Loucy (cell line): ENCODE measurements at regions not wholly inside any gene's neighbourhood (a gene's known extent, or its start where the extent isn't known, plus 50 kb on each side); places are given as distances from the start of the nearest gene placed in this dataset.
"Not testable (repeated sequence)": the region's sequence is repeated elsewhere in the genome, so short reads cannot be mapped to it uniquely, and the experiment has no call there.

ENCODE experiments used
- H2AFZ ChIP-seq: fragments of 200-600 bp; sonication (generic); 2 replicates; pipeline ENCODE4 v1.6.0; 2016; ENCODE audit warnings: antibody characterized with exemption, mild to moderate bottlenecking, low read length, moderate library complexity
- H3F3A ChIP-seq: fragments of 200-600 bp; 2 replicates; pipeline ENCODE4 v1.6.0; 2016; ENCODE audit warnings: antibody characterized with exemption, low read depth, mild to moderate bottlenecking
- H3K27me3 ChIP-seq: fragments of 200-600 bp; sonication (generic); 2 replicates; pipeline ENCODE4 v1.6.1; 2014; ENCODE audit warnings: low read length, mild to moderate bottlenecking; ENCODE audit not compliant: insufficient read depth, poor library complexity, severe bottlenecking
- H3K36me3 ChIP-seq: fragments of 200-600 bp; sonication (generic); 2 replicates; pipeline ENCODE4 v1.6.1; 2016; ENCODE audit warnings: low read length; ENCODE audit not compliant: insufficient read depth
- H3K4me1 ChIP-seq: fragments of 200-600 bp; sonication (generic); 2 replicates; pipeline ENCODE4 v1.5.1; 2014; ENCODE audit warnings: low read length, mild to moderate bottlenecking; ENCODE audit not compliant: insufficient read depth, poor library complexity, severe bottlenecking
- H3K4me2 ChIP-seq: fragments of 200-600 bp; sonication (generic); 2 replicates; pipeline ENCODE4 v1.6.0; 2014; ENCODE audit warnings: antibody characterized with exemption, low read length, low read depth, mild to moderate bottlenecking; ENCODE audit not compliant: poor library complexity, severe bottlenecking
- H3K4me3 ChIP-seq: fragments of 200-600 bp; sonication (generic); 2 replicates; pipeline ENCODE4 v1.5.1; 2014; ENCODE audit warnings: low read length, mild to moderate bottlenecking, mixed read lengths; ENCODE audit not compliant: poor library complexity, severe bottlenecking
- H3K79me2 ChIP-seq: fragments of 200-600 bp; sonication (generic); 2 replicates; pipeline ENCODE4 v1.6.1; 2014; ENCODE audit warnings: low read length; ENCODE audit not compliant: insufficient read depth
- H3K9ac ChIP-seq: fragments of 200-600 bp; sonication (generic); 2 replicates; pipeline ENCODE4 v1.6.0; 2014; ENCODE audit warnings: mild to moderate bottlenecking, low read depth, low read length, moderate library complexity; ENCODE audit not compliant: poor library complexity, severe bottlenecking
- H3K9me2 ChIP-seq: fragments of 200-600 bp; sonication (generic); replicated peaks from 2 replicates; pipeline ENCODE4 v1.6.1; 2016; ENCODE audit warnings: low read depth, low read length, mixed read lengths
- H3K9me3 ChIP-seq: fragments of 200-600 bp; sonication (generic); 2 replicates; pipeline ENCODE4 v1.6.1; 2014; ENCODE audit warnings: mild to moderate bottlenecking, antibody characterized with exemption, low read length, low read depth; ENCODE audit not compliant: insufficient read depth
- H4K20me1 ChIP-seq: fragments of 200-600 bp; sonication (generic); 2 replicates; pipeline ENCODE4 v1.6.0; 2014; ENCODE audit warnings: antibody characterized with exemption, low read length, mild to moderate bottlenecking; ENCODE audit not compliant: insufficient read depth, poor library complexity, severe bottlenecking
- CTCF ChIP-seq: fragments of 200-600 bp; sonication (generic); conservative IDR thresholded peaks from 2 replicates; pipeline ENCODE4 v1.5.1; 2014; ENCODE audit warnings: mild to moderate bottlenecking, antibody characterized with exemption, low read length
- EZH2phosphoT487 ChIP-seq: fragments of 200-600 bp; IDR thresholded peaks from 2 replicates; pipeline ENCODE4 v1.6.1; 2018; ENCODE audit warnings: antibody characterized with exemption, mild to moderate bottlenecking, moderate library complexity, borderline replicate concordance

- Histone ChIP-seq H3F3A (no peaks in the 10 kb centered on the region), H4K20me1 (no peaks in the 10 kb centered on the region), H3K9me3 (no peaks in the 10 kb centered on the region), H3K4me1 (no peaks in the 10 kb centered on the region), H3K4me2 (no peak overlapping the region), H3K9ac (no peak overlapping the region), H3K36me3 (no peaks in the 10 kb centered on the region), H3K27me3 (no peaks in the 10 kb centered on the region), H3K4me3 (no peak overlapping the region), H3K79me2 (no peaks in the 10 kb centered on the region), H3K9me2 (no peaks in the 10 kb centered on the region), H2AFZ (no peak overlapping the region)
- TF ChIP-seq CTCF: no peak
- TF ChIP-seq EZH2phosphoT487: no peak
Observed at GRCh38 chr2:176794392-176794791, 418.2 kb upstream of the HNRNPA3 start.

GRCh38 chr2:176795823-176796222, 416.8 kb upstream of the HNRNPA3 start:
- Histone ChIP-seq H3K79me2 (no peaks in the 10 kb centered on the region), H4K20me1 (no peaks in the 10 kb centered on the region), H3K36me3 (no peaks in the 10 kb centered on the region), H3K4me2 (no peak overlapping the region), H3K27me3 (no peaks in the 10 kb centered on the region), H3K9ac (no peak overlapping the region), H3K9me3 (no peaks in the 10 kb centered on the region), H3K4me1 (no peaks in the 10 kb centered on the region), H3K9me2 (no peaks in the 10 kb centered on the region), H3K4me3 (no peak overlapping the region), H3F3A (no peaks in the 10 kb centered on the region), H2AFZ (no peak overlapping the region)
- TF ChIP-seq EZH2phosphoT487 (no peak), CTCF (no peak)

- not testable (repeated sequence) for H3K27me3 ChIP-seq, H3K4me2 ChIP-seq, H3K4me3 ChIP-seq, H3K9ac ChIP-seq, H4K20me1 ChIP-seq, H3K36me3 ChIP-seq, H3K79me2 ChIP-seq, H3K4me1 ChIP-seq, H3K9me2 ChIP-seq, H3F3A ChIP-seq, H2AFZ ChIP-seq, H3K9me3 ChIP-seq
Observed at GRCh38 chr2:176796677-176797076, 415.9 kb upstream of the HNRNPA3 start.

GRCh38 chr2:176804392-176804791, 408.2 kb upstream of the HNRNPA3 start:
- Histone ChIP-seq H3K36me3 (no peaks in the 10 kb centered on the region), H4K20me1 (no peaks in the 10 kb centered on the region), H3K4me1 (no peaks in the 10 kb centered on the region), H3K9me3 (no peaks in the 10 kb centered on the region), H3F3A (no peaks in the 10 kb centered on the region), H3K4me2 (no peak overlapping the region), H2AFZ (no peak overlapping the region), H3K9me2 (no peaks in the 10 kb centered on the region), H3K27me3 (no peaks in the 10 kb centered on the region), H3K4me3 (no peak overlapping the region), H3K9ac (no peak overlapping the region), H3K79me2 (no peaks in the 10 kb centered on the region)
- no peak for TF ChIP-seq CTCF
- no peak for TF ChIP-seq EZH2phosphoT487
